Loucy (cell line): ENCODE measurements at regions not wholly inside any gene's neighbourhood (a gene's known extent, or its start where the extent isn't known, plus 50 kb on each side); places are given as distances from the start of the nearest gene placed in this dataset.

Experiments used
- H2AFZ ChIP-seq: fragments of 200-600 bp; sonication (generic); 2 replicates; pipeline ENCODE4 v1.6.0; 2016; ENCODE audit warnings: antibody characterized with exemption, mild to moderate bottlenecking, low read length, moderate library complexity
- H3F3A ChIP-seq: fragments of 200-600 bp; 2 replicates; pipeline ENCODE4 v1.6.0; 2016; ENCODE audit warnings: antibody characterized with exemption, low read depth, mild to moderate bottlenecking
- H3K27me3 ChIP-seq: fragments of 200-600 bp; sonication (generic); 2 replicates; pipeline ENCODE4 v1.6.1; 2014; ENCODE audit warnings: low read length, mild to moderate bottlenecking; ENCODE audit not compliant: insufficient read depth, poor library complexity, severe bottlenecking
- H3K36me3 ChIP-seq: fragments of 200-600 bp; sonication (generic); 2 replicates; pipeline ENCODE4 v1.6.1; 2016; ENCODE audit warnings: low read length; ENCODE audit not compliant: insufficient read depth
- H3K4me1 ChIP-seq: fragments of 200-600 bp; sonication (generic); 2 replicates; pipeline ENCODE4 v1.5.1; 2014; ENCODE audit warnings: low read length, mild to moderate bottlenecking; ENCODE audit not compliant: insufficient read depth, poor library complexity, severe bottlenecking
- H3K4me2 ChIP-seq: fragments of 200-600 bp; sonication (generic); 2 replicates; pipeline ENCODE4 v1.6.0; 2014; ENCODE audit warnings: antibody characterized with exemption, low read length, low read depth, mild to moderate bottlenecking; ENCODE audit not compliant: poor library complexity, severe bottlenecking
- H3K4me3 ChIP-seq: fragments of 200-600 bp; sonication (generic); 2 replicates; pipeline ENCODE4 v1.5.1; 2014; ENCODE audit warnings: low read length, mild to moderate bottlenecking, mixed read lengths; ENCODE audit not compliant: poor library complexity, severe bottlenecking
- H3K79me2 ChIP-seq: fragments of 200-600 bp; sonication (generic); 2 replicates; pipeline ENCODE4 v1.6.1; 2014; ENCODE audit warnings: low read length; ENCODE audit not compliant: insufficient read depth
- H3K9ac ChIP-seq: fragments of 200-600 bp; sonication (generic); 2 replicates; pipeline ENCODE4 v1.6.0; 2014; ENCODE audit warnings: mild to moderate bottlenecking, low read depth, low read length, moderate library complexity; ENCODE audit not compliant: poor library complexity, severe bottlenecking
- H3K9me2 ChIP-seq: fragments of 200-600 bp; sonication (generic); replicated peaks from 2 replicates; pipeline ENCODE4 v1.6.1; 2016; ENCODE audit warnings: low read depth, low read length, mixed read lengths
- H3K9me3 ChIP-seq: fragments of 200-600 bp; sonication (generic); 2 replicates; pipeline ENCODE4 v1.6.1; 2014; ENCODE audit warnings: mild to moderate bottlenecking, antibody characterized with exemption, low read length, low read depth; ENCODE audit not compliant: insufficient read depth
- H4K20me1 ChIP-seq: fragments of 200-600 bp; sonication (generic); 2 replicates; pipeline ENCODE4 v1.6.0; 2014; ENCODE audit warnings: antibody characterized with exemption, low read length, mild to moderate bottlenecking; ENCODE audit not compliant: insufficient read depth, poor library complexity, severe bottlenecking
- EZH2phosphoT487 ChIP-seq: fragments of 200-600 bp; IDR thresholded peaks from 2 replicates; pipeline ENCODE4 v1.6.1; 2018; ENCODE audit warnings: antibody characterized with exemption, mild to moderate bottlenecking, moderate library complexity, borderline replicate concordance
- TF ChIP-seq, protein P1 (sequence below): fragments of 200-600 bp; sonication (generic); conservative IDR thresholded peaks from 2 replicates; pipeline ENCODE4 v1.5.1; 2014; ENCODE audit warnings: mild to moderate bottlenecking, antibody characterized with exemption, low read length

DNA sequence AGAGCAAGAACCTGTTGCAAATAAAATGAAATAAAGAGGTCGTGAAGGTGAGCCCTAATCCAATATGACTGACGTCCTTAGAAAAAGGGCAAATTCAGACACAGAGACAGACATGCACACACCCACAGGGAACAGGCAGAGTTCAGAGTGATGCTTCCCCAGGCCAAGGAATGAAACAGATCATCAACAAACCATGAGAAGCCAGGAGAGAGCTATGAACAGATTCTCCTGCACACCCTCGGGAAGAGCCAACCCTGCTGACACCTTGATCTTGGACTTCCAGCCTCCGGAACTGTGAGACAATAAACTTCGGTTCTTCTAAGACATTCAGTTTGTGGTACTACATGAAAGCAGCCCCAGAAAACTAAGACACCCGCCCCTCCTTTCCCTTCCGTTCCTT is 290.4 kb upstream of the KLF6 start:
- Histone ChIP-seq H3K9me2 (no peaks in the 10 kb centered on the region), H3K79me2 (no peaks in the 10 kb centered on the region), H3K4me3 (no peak overlapping the region), H3K9ac (no peak overlapping the region), H3K4me2 (no peak overlapping the region), H3K4me1 (no peaks in the 10 kb centered on the region), H4K20me1 (no peaks in the 10 kb centered on the region), H2AFZ (no peak overlapping the region), H3K27me3 (no peaks in the 10 kb centered on the region), H3K36me3 (no peaks in the 10 kb centered on the region), H3K9me3 (peaks cover 3% of the 10 kb centered on the region; the same call in 1 of the 2 replicates), H3F3A (no peaks in the 10 kb centered on the region)
- no peak for TF ChIP-seq EZH2phosphoT487
- TF ChIP-seq, protein P1, sequence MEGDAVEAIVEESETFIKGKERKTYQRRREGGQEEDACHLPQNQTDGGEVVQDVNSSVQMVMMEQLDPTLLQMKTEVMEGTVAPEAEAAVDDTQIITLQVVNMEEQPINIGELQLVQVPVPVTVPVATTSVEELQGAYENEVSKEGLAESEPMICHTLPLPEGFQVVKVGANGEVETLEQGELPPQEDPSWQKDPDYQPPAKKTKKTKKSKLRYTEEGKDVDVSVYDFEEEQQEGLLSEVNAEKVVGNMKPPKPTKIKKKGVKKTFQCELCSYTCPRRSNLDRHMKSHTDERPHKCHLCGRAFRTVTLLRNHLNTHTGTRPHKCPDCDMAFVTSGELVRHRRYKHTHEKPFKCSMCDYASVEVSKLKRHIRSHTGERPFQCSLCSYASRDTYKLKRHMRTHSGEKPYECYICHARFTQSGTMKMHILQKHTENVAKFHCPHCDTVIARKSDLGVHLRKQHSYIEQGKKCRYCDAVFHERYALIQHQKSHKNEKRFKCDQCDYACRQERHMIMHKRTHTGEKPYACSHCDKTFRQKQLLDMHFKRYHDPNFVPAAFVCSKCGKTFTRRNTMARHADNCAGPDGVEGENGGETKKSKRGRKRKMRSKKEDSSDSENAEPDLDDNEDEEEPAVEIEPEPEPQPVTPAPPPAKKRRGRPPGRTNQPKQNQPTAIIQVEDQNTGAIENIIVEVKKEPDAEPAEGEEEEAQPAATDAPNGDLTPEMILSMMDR = no peak

DNA sequence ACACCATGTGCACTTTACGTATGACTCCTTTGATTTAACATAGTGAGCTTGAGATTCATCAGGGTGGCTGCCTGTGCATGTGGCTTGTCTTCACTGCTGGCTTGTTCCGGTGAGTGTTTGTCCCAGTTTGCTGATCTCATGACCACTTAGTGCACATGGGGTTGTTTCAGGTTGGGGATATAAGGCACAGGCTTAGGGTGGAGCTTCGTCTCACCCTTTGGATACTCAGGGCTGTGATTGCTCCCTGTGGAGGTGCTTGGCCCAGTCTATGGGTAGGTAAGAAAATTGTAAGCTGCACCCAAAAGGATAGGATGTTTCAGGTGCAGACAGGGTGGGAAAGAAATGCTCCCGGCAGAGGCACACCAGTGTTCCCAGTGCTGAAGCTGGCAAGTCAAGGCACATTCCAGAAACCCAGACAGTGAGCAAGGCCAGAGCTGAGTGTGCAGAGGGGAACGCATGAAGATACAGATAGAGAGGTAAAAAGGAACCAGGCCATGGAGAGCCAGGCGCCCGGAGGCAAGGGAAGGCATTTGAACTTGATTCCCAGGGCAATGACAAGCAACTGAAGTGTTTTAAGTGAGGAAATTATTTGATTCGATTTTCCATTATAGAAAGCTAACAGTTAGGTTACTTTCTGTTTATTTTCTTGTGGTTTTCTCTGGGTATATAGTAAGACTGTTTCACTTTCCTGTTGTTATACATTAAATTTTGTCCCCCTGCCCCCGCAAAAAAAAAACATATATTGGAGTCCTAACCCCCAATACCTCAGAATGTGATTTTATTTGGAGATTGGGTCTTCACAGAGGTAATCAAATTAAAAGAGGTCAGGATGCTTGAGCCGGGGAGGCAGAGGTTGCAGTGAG is 289.8 kb upstream of the KLF6 start:
- no peak overlapping the region for H2AFZ ChIP-seq
- H3K9ac ChIP-seq = no peak overlapping the region
- no peaks in the 10 kb centered on the region for H3F3A ChIP-seq
- H3K9me2 ChIP-seq = no peaks in the 10 kb centered on the region
- H3K4me3 ChIP-seq = no peak overlapping the region
- H3K27me3 ChIP-seq = no peaks in the 10 kb centered on the region
- no peaks in the 10 kb centered on the region for H3K4me1 ChIP-seq
- no peaks in the 10 kb centered on the region for H3K36me3 ChIP-seq
- no peaks in the 10 kb centered on the region for H3K79me2 ChIP-seq
- no peak overlapping the region for H3K4me2 ChIP-seq
- TF ChIP-seq, protein P1 = no peak
- no peak for TF ChIP-seq EZH2phosphoT487
- no peaks in the 10 kb centered on the region for H4K20me1 ChIP-seq
- peaks cover 3% of the 10 kb centered on the region; the same call in 1 of the 2 replicates for H3K9me3 ChIP-seq

DNA sequence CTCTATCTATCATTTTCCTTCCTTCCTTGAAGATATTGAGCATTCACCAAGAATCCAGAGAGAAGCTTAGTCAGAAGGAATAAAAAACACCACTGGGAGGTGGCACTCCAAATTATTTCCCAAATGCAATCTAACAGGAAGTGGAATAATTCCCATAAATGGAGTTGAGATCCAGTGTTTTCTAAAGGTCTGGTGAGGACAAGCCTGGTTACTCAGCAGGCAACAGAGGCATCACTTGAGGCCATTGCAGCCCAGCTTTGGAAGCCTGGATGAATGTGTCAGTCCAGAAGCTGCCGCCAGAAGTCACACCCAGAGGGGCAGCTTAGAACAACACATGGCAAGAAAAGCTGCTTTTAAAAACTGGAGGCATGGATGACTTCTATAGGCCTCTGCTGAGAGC is 288.9 kb upstream of the KLF6 start:
- Histone ChIP-seq H3K36me3 (no peaks in the 10 kb centered on the region), H3K27me3 (no peaks in the 10 kb centered on the region), H3K4me2 (no peak overlapping the region), H3K79me2 (no peaks in the 10 kb centered on the region), H2AFZ (no peak overlapping the region), H3K4me3 (no peak overlapping the region), H3F3A (no peaks in the 10 kb centered on the region), H3K9me3 (peaks cover 3% of the 10 kb centered on the region; the same call in 1 of the 2 replicates), H4K20me1 (no peaks in the 10 kb centered on the region), H3K9me2 (no peaks in the 10 kb centered on the region), H3K9ac (no peak overlapping the region), H3K4me1 (no peaks in the 10 kb centered on the region)
- TF ChIP-seq, protein P1 = no peak
